GM12878 (cell line): ENCODE measurements at regions not wholly inside any gene's neighbourhood (a gene's known extent, or its start where the extent isn't known, plus 50 kb on each side); places are given as distances from the start of the nearest gene placed in this dataset.

Source experiments
- ATAC-seq: fragments of 200-7000 bp; cut with Tn5 transposase; 3 replicates; pipeline ENCODE4 v1.9.1; 2020; ENCODE audit warnings: mild to moderate bottlenecking, moderate library complexity
- BruUV-seq: library from RNA; stranded (reverse); fragments of 400-500 nt; replicated peaks from 2 replicates; lab custom pipeline; 2021; lab: Mats Ljungman, UMichigan
- CTCF ChIA-PET: fragments of 300-600 bp; sonication (Branson Sonifier 250); formaldehyde crosslinking; extraction: SDS; loops from one replicate; lab custom pipeline; 2021; ENCODE audit warnings: inconsistent platforms; lab: Yijun Ruan, JAX
- POLR2A ChIA-PET: fragments of 350-600 bp; formaldehyde crosslinking; extraction: SDS; loops from one replicate; lab custom pipeline; 2021; ENCODE audit warnings: inconsistent platforms; lab: Charles Lee
- RAD21 ChIA-PET: fragments of 300-600 bp; sonication (Branson Sonifier 250); formaldehyde crosslinking; loops from one replicate; lab custom pipeline; 2023; ENCODE audit warnings: antibody characterized with exemption; ENCODE audit not compliant: unreplicated experiment; lab: Charles Lee
- SMC1A ChIA-PET: fragments of 300-600 bp; sonication (Branson Sonifier 250); formaldehyde crosslinking; loops from one replicate; lab custom pipeline; 2023; ENCODE audit not compliant: unreplicated experiment, uncharacterized antibody; lab: Charles Lee
- DNase-seq: peaks from one replicate; pipeline ENCODE4 v3.0.0-alpha.2; 2011; ENCODE audit warnings: low read depth, low spot score
- FAIRE-seq: peaks from 3 replicates; lab custom pipeline; 2011; peaks lifted over from hg19 to GRCh38; lab: Jason Lieb, UNC
- H2AFZ ChIP-seq: 2 replicates; pipeline ENCODE4 v1.6.0; 2011; ENCODE audit warnings: low read depth, low read length, control low read depth; ENCODE audit not compliant: control insufficient read depth
- H3K27ac ChIP-seq: 2 replicates; pipeline ENCODE4 v1.5.1; 2011; ENCODE audit warnings: control low read depth; ENCODE audit not compliant: control insufficient read depth, insufficient read depth
- H3K27me3 ChIP-seq, 2 experiments: replicated peaks in 1 of 2; 2 replicates each; pipeline versions ENCODE4 v1.6.0 to v1.6.1; 2011; ENCODE audit warnings: low read length in 1 of 2; ENCODE audit not compliant: control insufficient read depth in 2 of 2, insufficient read depth in 2 of 2
- H3K36me3 ChIP-seq, 2 experiments: 2 replicates each; pipeline ENCODE4 v1.5.1; 2011; ENCODE audit warnings: low read length in 1 of 2; ENCODE audit not compliant: control insufficient read depth in 2 of 2, insufficient read depth in 2 of 2
- H3K4me1 ChIP-seq: 2 replicates; pipeline ENCODE4 v1.6.1; 2011; ENCODE audit warnings: mild to moderate bottlenecking, low read length, moderate library complexity, mixed read lengths; ENCODE audit not compliant: control insufficient read depth, insufficient read depth
- H3K4me2 ChIP-seq: 2 replicates; pipeline ENCODE4 v1.6.0; 2011; ENCODE audit warnings: control low read depth; ENCODE audit not compliant: control insufficient read depth, insufficient read depth
- H3K4me3 ChIP-seq: fragments of 200-600 bp; sonication (generic); 2 replicates; pipeline ENCODE4 v1.5.1; 2016
- H3K79me2 ChIP-seq: 2 replicates; pipeline ENCODE4 v1.6.0; 2011; ENCODE audit warnings: low read length; ENCODE audit not compliant: control insufficient read depth, insufficient read depth
- H3K9ac ChIP-seq: 2 replicates; pipeline ENCODE4 v1.8.0; 2011; ENCODE audit warnings: low read length, control low read depth, mixed read lengths; ENCODE audit not compliant: control insufficient read depth, insufficient read depth
- H3K9me3 ChIP-seq: replicated peaks from 3 replicates; pipeline ENCODE4 v1.5.1; 2011; ENCODE audit warnings: mild to moderate bottlenecking, low read length; ENCODE audit not compliant: control insufficient read depth, insufficient read depth
- H4K20me1 ChIP-seq: 2 replicates; pipeline ENCODE4 v1.6.0; 2011; ENCODE audit not compliant: control insufficient read depth, insufficient read depth
- ELK1 ChIP-seq: IDR thresholded peaks from 2 replicates; pipeline ENCODE4 v1.6.1; 2012; ENCODE audit warnings: low read depth, low read length, improper control_type of control experiment
- ESRRA ChIP-seq: IDR thresholded peaks from 2 replicates; pipeline ENCODE4 v1.6.1; 2012; ENCODE audit warnings: mild to moderate bottlenecking, low read length, improper control_type of control experiment
- GATAD2B ChIP-seq: fragments of 450-650 bp; conservative IDR thresholded peaks from 2 replicates; pipeline ENCODE4 v1.6.1; 2017; ENCODE audit warnings: low read depth, mild to moderate bottlenecking, moderate library complexity
- IRF4 ChIP-seq: IDR thresholded peaks from 2 replicates; pipeline ENCODE4 v1.6.1; 2011; ENCODE audit warnings: low read depth, low read length
- PBX3 ChIP-seq: IDR thresholded peaks from 2 replicates; pipeline ENCODE4 v1.6.1; 2011; ENCODE audit warnings: mild to moderate bottlenecking, low read depth, low read length, moderate library complexity; ENCODE audit not compliant: insufficient replicate concordance
- SMARCA5 ChIP-seq: fragments of 450-650 bp; IDR thresholded peaks from 2 replicates; pipeline ENCODE4 v1.6.1; 2017; ENCODE audit warnings: mild to moderate bottlenecking
- SREBF1 ChIP-seq: IDR thresholded peaks from 2 replicates; pipeline ENCODE4 v1.6.1; 2012; ENCODE audit warnings: mild to moderate bottlenecking, low read length
- STAT3 ChIP-seq: IDR thresholded peaks from 2 replicates; pipeline ENCODE4 v1.6.1; 2011; ENCODE audit warnings: low read depth, low read length, improper control_type of control experiment
- ZZZ3 ChIP-seq: IDR thresholded peaks from 2 replicates; pipeline ENCODE4 v1.6.1; 2011; ENCODE audit warnings: low read depth; ENCODE audit not compliant: control insufficient read depth, insufficient read length
- WGBS: methylation state at CpG from one replicate; pipeline ENCODE4 v1.1.6; 2016; ENCODE audit warnings: low lambda C conversion rate; ENCODE audit not compliant: insufficient replicate concordance, insufficient coverage; ENCODE audit errors: missing lambda C conversion rate; 5-methylcytosine and 5-hydroxymethylcytosine counted together
- in situ Hi-C: fragments of 300-500 bp; cut with MboI; formaldehyde crosslinking; loops from 9 replicates; pipeline ENCODE4 v1.14.3; 2018; ENCODE audit warnings: mixed read lengths
- intact Hi-C: fragments of 100-400 bp; cut with micrococcal nuclease; formaldehyde crosslinking; loops from one replicate; pipeline ENCODE4 v1.14.2; 2022; ENCODE audit not compliant: unreplicated experiment
- TF ChIP-seq, protein P1 (sequence below): fragments of 450-650 bp; IDR thresholded peaks from 2 replicates; pipeline ENCODE4 v1.6.1; 2017; ENCODE audit warnings: low read depth, mild to moderate bottlenecking, moderate library complexity
- TF ChIP-seq, protein P2 (sequence below): fragments of 450-650 bp; IDR thresholded peaks from 2 replicates; pipeline ENCODE4 v1.6.1; 2017; ENCODE audit warnings: mild to moderate bottlenecking, moderate library complexity
- TF ChIP-seq, protein P3 (sequence below), 3 experiments: IDR thresholded peaks in 2 of 3; conservative IDR thresholded peaks in 1 of 3; 2 replicates each; pipeline ENCODE4 v1.5.1; 2011; ENCODE audit warnings: low read depth in 3 of 3, low read length in 3 of 3, mild to moderate bottlenecking in 3 of 3, control low read depth in 2 of 3, moderate library complexity in 2 of 3, inconsistent platforms in 1 of 3, mixed read lengths in 1 of 3; ENCODE audit not compliant: control insufficient read depth in 2 of 3, insufficient read depth in 1 of 3; ENCODE audit errors: extremely low read depth in 1 of 3
- TF ChIP-seq, protein P4 (sequence below): IDR thresholded peaks from 2 replicates; pipeline ENCODE4 v1.6.1; 2011; ENCODE audit warnings: borderline replicate concordance, low read depth, mild to moderate bottlenecking, moderate library complexity, low read length; ENCODE audit not compliant: insufficient read depth, poor library complexity, severe bottlenecking

DNA sequence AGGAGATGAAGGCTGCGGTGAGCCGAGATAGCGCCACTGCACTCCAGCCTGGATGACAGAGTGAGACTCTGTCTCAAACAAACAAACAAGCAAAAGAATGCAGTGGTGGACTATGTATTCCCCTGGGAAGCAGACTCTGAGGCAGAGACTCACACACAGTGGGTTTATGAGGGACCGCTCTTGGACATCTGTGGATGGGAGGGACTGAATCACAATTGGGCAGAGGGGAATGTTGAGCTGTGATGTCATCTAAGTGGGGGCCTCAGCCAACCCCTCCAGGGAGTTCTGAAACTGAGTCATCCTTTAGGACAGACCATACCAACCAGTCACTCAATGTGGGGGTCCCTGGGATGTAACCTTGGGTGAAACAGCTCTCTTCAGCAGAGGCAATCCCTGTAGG lies 151.0 kb downstream of the SUDS3 start:
- no peak overlapping the region for H3K27ac ChIP-seq
- DNase-seq (no peak), FAIRE-seq (no peak), ATAC-seq (no peak)
- H3K36me3 ChIP-seq = no peaks in the 10 kb centered on the region
- H3K4me1 ChIP-seq = no peaks in the 10 kb centered on the region
- RAD21 ChIA-PET = no interaction called here
- 87% methylated on average over 4 of the region's 4 CpGs for WGBS
- no peak overlapping the region for H3K4me3 ChIP-seq
- H3K9ac ChIP-seq = no peak overlapping the region
- in situ Hi-C loops (no loop called here), intact Hi-C loops (no loop called here)
- CTCF ChIA-PET = no interaction called here
- H3K4me2 ChIP-seq = no peak overlapping the region
- no peaks in the 10 kb centered on the region for H3K27me3 ChIP-seq
- POLR2A ChIA-PET = no interaction called here
- no peaks in the 10 kb centered on the region for H3K9me3 ChIP-seq
- no peaks in the 10 kb centered on the region for H3K79me2 ChIP-seq
- SMC1A ChIA-PET = no interaction called here
- H2AFZ ChIP-seq = no peak overlapping the region
- BruUV-seq = no TSS peak
- no peaks in the 10 kb centered on the region for H4K20me1 ChIP-seq
- TF ChIP-seq, protein P1, sequence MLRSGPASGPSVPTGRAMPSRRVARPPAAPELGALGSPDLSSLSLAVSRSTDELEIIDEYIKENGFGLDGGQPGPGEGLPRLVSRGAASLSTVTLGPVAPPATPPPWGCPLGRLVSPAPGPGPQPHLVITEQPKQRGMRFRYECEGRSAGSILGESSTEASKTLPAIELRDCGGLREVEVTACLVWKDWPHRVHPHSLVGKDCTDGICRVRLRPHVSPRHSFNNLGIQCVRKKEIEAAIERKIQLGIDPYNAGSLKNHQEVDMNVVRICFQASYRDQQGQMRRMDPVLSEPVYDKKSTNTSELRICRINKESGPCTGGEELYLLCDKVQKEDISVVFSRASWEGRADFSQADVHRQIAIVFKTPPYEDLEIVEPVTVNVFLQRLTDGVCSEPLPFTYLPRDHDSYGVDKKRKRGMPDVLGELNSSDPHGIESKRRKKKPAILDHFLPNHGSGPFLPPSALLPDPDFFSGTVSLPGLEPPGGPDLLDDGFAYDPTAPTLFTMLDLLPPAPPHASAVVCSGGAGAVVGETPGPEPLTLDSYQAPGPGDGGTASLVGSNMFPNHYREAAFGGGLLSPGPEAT = no peak
- TF ChIP-seq, protein P2, sequence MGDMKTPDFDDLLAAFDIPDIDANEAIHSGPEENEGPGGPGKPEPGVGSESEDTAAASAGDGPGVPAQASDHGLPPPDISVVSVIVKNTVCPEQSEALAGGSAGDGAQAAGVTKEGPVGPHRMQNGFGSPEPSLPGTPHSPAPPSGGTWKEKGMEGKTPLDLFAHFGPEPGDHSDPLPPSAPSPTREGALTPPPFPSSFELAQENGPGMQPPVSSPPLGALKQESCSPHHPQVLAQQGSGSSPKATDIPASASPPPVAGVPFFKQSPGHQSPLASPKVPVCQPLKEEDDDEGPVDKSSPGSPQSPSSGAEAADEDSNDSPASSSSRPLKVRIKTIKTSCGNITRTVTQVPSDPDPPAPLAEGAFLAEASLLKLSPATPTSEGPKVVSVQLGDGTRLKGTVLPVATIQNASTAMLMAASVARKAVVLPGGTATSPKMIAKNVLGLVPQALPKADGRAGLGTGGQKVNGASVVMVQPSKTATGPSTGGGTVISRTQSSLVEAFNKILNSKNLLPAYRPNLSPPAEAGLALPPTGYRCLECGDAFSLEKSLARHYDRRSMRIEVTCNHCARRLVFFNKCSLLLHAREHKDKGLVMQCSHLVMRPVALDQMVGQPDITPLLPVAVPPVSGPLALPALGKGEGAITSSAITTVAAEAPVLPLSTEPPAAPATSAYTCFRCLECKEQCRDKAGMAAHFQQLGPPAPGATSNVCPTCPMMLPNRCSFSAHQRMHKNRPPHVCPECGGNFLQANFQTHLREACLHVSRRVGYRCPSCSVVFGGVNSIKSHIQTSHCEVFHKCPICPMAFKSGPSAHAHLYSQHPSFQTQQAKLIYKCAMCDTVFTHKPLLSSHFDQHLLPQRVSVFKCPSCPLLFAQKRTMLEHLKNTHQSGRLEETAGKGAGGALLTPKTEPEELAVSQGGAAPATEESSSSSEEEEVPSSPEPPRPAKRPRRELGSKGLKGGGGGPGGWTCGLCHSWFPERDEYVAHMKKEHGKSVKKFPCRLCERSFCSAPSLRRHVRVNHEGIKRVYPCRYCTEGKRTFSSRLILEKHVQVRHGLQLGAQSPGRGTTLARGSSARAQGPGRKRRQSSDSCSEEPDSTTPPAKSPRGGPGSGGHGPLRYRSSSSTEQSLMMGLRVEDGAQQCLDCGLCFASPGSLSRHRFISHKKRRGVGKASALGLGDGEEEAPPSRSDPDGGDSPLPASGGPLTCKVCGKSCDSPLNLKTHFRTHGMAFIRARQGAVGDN = no peak
- TF ChIP-seq ZZZ3 = no peak
- TF ChIP-seq PBX3 = no peak
- no peak for TF ChIP-seq GATAD2B
- TF ChIP-seq IRF4 = no peak
- TF ChIP-seq, protein P3, sequence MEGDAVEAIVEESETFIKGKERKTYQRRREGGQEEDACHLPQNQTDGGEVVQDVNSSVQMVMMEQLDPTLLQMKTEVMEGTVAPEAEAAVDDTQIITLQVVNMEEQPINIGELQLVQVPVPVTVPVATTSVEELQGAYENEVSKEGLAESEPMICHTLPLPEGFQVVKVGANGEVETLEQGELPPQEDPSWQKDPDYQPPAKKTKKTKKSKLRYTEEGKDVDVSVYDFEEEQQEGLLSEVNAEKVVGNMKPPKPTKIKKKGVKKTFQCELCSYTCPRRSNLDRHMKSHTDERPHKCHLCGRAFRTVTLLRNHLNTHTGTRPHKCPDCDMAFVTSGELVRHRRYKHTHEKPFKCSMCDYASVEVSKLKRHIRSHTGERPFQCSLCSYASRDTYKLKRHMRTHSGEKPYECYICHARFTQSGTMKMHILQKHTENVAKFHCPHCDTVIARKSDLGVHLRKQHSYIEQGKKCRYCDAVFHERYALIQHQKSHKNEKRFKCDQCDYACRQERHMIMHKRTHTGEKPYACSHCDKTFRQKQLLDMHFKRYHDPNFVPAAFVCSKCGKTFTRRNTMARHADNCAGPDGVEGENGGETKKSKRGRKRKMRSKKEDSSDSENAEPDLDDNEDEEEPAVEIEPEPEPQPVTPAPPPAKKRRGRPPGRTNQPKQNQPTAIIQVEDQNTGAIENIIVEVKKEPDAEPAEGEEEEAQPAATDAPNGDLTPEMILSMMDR (IDR thresholded peaks at IDR 0.05 in 2 of 3, conservative IDR thresholded peaks at IDR 0.05 in 1 of 3; ENCODE audit: control insufficient read depth in 2 of 3, extremely low read depth in 1 of 3, insufficient read depth in 1 of 3, low read depth in 3 of 3, low read length in 3 of 3) = no peak
- TF ChIP-seq, protein P4, sequence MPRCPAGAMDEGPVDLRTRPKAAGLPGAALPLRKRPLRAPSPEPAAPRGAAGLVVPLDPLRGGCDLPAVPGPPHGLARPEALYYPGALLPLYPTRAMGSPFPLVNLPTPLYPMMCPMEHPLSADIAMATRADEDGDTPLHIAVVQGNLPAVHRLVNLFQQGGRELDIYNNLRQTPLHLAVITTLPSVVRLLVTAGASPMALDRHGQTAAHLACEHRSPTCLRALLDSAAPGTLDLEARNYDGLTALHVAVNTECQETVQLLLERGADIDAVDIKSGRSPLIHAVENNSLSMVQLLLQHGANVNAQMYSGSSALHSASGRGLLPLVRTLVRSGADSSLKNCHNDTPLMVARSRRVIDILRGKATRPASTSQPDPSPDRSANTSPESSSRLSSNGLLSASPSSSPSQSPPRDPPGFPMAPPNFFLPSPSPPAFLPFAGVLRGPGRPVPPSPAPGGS = no peak
- TF ChIP-seq ELK1 = no peak
- TF ChIP-seq SREBF1 = no peak
- no peak for TF ChIP-seq ESRRA
- no peak for TF ChIP-seq STAT3
- no peak for TF ChIP-seq SMARCA5
